ENCODE measurements at regions not wholly inside any gene's neighbourhood (a gene's known extent, or its start where the extent isn't known, plus 50 kb on each side); places are given as distances from the start of the nearest gene placed in this dataset.

GRCh38 chr13:76684336-76684735, 201.9 kb downstream of the KCTD12 start:
- no peaks in the 10 kb centered on the region for H3K27me3 ChIP-seq (ENCODE audit: insufficient read depth)
- TF ChIP-seq EZH2phosphoT487 (IDR thresholded peaks at IDR 0.05; ENCODE audit: borderline replicate concordance, low read depth) (no peak), RCOR1 (IDR thresholded peaks at IDR 0.05; ENCODE audit: low read length) (no peak), NFIC (IDR thresholded peaks at IDR 0.05; ENCODE audit: borderline replicate concordance) (no peak), MXI1 (IDR thresholded peaks at IDR 0.05; ENCODE audit: low read depth, low read length) (no peak), POLR2AphosphoS5 (IDR thresholded peaks at IDR 0.05; ENCODE audit: low read depth, low read length) (no peak), PBX3 (IDR thresholded peaks at IDR 0.05) (no peak)
- TF ChIP-seq, protein P1, sequence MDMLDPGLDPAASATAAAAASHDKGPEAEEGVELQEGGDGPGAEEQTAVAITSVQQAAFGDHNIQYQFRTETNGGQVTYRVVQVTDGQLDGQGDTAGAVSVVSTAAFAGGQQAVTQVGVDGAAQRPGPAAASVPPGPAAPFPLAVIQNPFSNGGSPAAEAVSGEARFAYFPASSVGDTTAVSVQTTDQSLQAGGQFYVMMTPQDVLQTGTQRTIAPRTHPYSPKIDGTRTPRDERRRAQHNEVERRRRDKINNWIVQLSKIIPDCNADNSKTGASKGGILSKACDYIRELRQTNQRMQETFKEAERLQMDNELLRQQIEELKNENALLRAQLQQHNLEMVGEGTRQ (IDR thresholded peaks at IDR 0.05; ENCODE audit: borderline replicate concordance, low read depth, low read length) = no peak
- TF ChIP-seq, protein P2, sequence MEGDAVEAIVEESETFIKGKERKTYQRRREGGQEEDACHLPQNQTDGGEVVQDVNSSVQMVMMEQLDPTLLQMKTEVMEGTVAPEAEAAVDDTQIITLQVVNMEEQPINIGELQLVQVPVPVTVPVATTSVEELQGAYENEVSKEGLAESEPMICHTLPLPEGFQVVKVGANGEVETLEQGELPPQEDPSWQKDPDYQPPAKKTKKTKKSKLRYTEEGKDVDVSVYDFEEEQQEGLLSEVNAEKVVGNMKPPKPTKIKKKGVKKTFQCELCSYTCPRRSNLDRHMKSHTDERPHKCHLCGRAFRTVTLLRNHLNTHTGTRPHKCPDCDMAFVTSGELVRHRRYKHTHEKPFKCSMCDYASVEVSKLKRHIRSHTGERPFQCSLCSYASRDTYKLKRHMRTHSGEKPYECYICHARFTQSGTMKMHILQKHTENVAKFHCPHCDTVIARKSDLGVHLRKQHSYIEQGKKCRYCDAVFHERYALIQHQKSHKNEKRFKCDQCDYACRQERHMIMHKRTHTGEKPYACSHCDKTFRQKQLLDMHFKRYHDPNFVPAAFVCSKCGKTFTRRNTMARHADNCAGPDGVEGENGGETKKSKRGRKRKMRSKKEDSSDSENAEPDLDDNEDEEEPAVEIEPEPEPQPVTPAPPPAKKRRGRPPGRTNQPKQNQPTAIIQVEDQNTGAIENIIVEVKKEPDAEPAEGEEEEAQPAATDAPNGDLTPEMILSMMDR (IDR thresholded peaks at IDR 0.05) = no peak
- H4K20me1 ChIP-seq (ENCODE audit: insufficient read depth) = no peaks in the 10 kb centered on the region
- H2AFZ ChIP-seq (ENCODE audit: low read depth) = no peak overlapping the region
- CTCF ChIA-PET = interaction anchor here (2.0 kb wide), 1 partner anchor 201 kb away, joined by 6 read pairs; the partner anchor contains the start of gene KCTD12
- H3K4me3 ChIP-seq (ENCODE audit: low read depth in 2 of 2, low read length in 1 of 2) = no peak overlapping the region
- POLR2A ChIA-PET = no interaction called here
- H3K9ac ChIP-seq = no peak overlapping the region
- H3K27ac ChIP-seq (ENCODE audit: low read depth in 2 of 2, low read length in 1 of 2) = peak overlapping the region in 1 of 2 experiments; percentile 58; a peak in 1 of 4 replicates
- no peaks in the 10 kb centered on the region for H3K9me2 ChIP-seq
- 14% methylated on average over 1 of the region's 1 CpG for WGBS (ENCODE audit: low lambda C conversion rate)
- DNase-seq = no peak
- peaks cover 0 to 6% of the 10 kb centered on the region in 2 experiments; a peak in 1 of 4 replicates for H3K4me1 ChIP-seq (ENCODE audit: control insufficient read depth in 1 of 2, insufficient read depth in 2 of 2, low read depth in 1 of 2, low read length in 1 of 2)
- H3K4me2 ChIP-seq = no peak overlapping the region
- H3K79me2 ChIP-seq (ENCODE audit: insufficient read depth) = no peaks in the 10 kb centered on the region
- no peaks in the 10 kb centered on the region for H3K9me3 ChIP-seq
- no peaks in the 10 kb centered on the region for H3K36me3 ChIP-seq (replicated peaks in 1 of 2; ENCODE audit: control insufficient read depth in 1 of 2, insufficient read depth in 2 of 2, low read length in 1 of 2)
- H3F3A ChIP-seq (replicated peaks; ENCODE audit: insufficient read depth) = no peaks in the 10 kb centered on the region

- no peaks in the 10 kb centered on the region for H3K27me3 ChIP-seq (ENCODE audit: insufficient read depth)
- ChIA-PET POLR2A (no interaction called here), CTCF (interaction anchor here (2.0 kb wide), 1 partner anchor 202 kb away, joined by 6 read pairs; the partner anchor contains the start of gene KCTD12)
- H3K4me2 ChIP-seq = no peak overlapping the region
- H3K4me3 ChIP-seq (ENCODE audit: low read depth in 2 of 2, low read length in 1 of 2) = no peak overlapping the region
- H2AFZ ChIP-seq (ENCODE audit: low read depth) = no peak overlapping the region
- H3K9ac ChIP-seq = no peak overlapping the region
- H3K27ac ChIP-seq (ENCODE audit: low read depth in 2 of 2, low read length in 1 of 2) = peak overlapping the region in 1 of 2 experiments; percentile 58; a peak in 1 of 4 replicates
- peaks cover 0 to 6% of the 10 kb centered on the region in 2 experiments; a peak in 1 of 4 replicates for H3K4me1 ChIP-seq (ENCODE audit: control insufficient read depth in 1 of 2, insufficient read depth in 2 of 2, low read depth in 1 of 2, low read length in 1 of 2)
- no peaks in the 10 kb centered on the region for H3K9me2 ChIP-seq
- no peaks in the 10 kb centered on the region for H3K36me3 ChIP-seq (replicated peaks in 1 of 2; ENCODE audit: control insufficient read depth in 1 of 2, insufficient read depth in 2 of 2, low read length in 1 of 2)
- no peaks in the 10 kb centered on the region for H3F3A ChIP-seq (replicated peaks; ENCODE audit: insufficient read depth)
- H3K79me2 ChIP-seq (ENCODE audit: insufficient read depth) = no peaks in the 10 kb centered on the region
- no peak for DNase-seq
- WGBS (ENCODE audit: low lambda C conversion rate) = 76% methylated on average over 2 of the region's 2 CpGs
- no peaks in the 10 kb centered on the region for H3K9me3 ChIP-seq
- no peaks in the 10 kb centered on the region for H4K20me1 ChIP-seq (ENCODE audit: insufficient read depth)
- TF ChIP-seq MAX (IDR thresholded peaks at IDR 0.05; ENCODE audit: low read depth) (no peak), PBX3 (IDR thresholded peaks at IDR 0.05) (no peak), SIN3A (IDR thresholded peaks at IDR 0.05; ENCODE audit: borderline replicate concordance, low read depth, low read length) (no peak), RXRA (IDR thresholded peaks at IDR 0.05; ENCODE audit: borderline replicate concordance, low read depth) (no peak), RCOR1 (IDR thresholded peaks at IDR 0.05; ENCODE audit: low read length) (no peak), FOXM1 (IDR thresholded peaks at IDR 0.05; ENCODE audit: low read depth) (no peak), RFX5 (IDR thresholded peaks at IDR 0.05; ENCODE audit: low read length) (no peak), JUND (IDR thresholded peaks at IDR 0.05) (no peak), REST (IDR thresholded peaks at IDR 0.05; ENCODE audit: low read depth, low read length) (no peak), ELF1 (IDR thresholded peaks at IDR 0.05) (no peak), YY1 (IDR thresholded peaks at IDR 0.05; ENCODE audit: low read depth) (no peak)
- TF ChIP-seq, protein P3, sequence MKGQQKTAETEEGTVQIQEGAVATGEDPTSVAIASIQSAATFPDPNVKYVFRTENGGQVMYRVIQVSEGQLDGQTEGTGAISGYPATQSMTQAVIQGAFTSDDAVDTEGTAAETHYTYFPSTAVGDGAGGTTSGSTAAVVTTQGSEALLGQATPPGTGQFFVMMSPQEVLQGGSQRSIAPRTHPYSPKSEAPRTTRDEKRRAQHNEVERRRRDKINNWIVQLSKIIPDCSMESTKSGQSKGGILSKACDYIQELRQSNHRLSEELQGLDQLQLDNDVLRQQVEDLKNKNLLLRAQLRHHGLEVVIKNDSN (IDR thresholded peaks at IDR 0.05; ENCODE audit: borderline replicate concordance, low read depth) = no peak
Measured at GRCh38 chr13:76683854-76684253, 202.4 kb downstream of the KCTD12 start.
